ENCODE measurements at regions not wholly inside any gene's neighbourhood (a gene's known extent, or its start where the extent isn't known, plus 50 kb on each side); places are given as distances from the start of the nearest gene placed in this dataset.
A peak's percentile ranks its signal among the peaks of the same experiment; 100 is the strongest.

GRCh38 chr12:75876832-75877762, 154.5 kb downstream of the PHLDA1 start:
- peak overlapping the region; percentile 44 for H2AK9ac ChIP-seq (replicated peaks; ENCODE audit: low read depth, low read length, poor library complexity)
- peaks cover 4% of the 10 kb centered on the region for H3K9me1 ChIP-seq (ENCODE audit: insufficient read depth, low read length)
- BruUV-seq (replicated peaks) = no TSS peak
- H3K14ac ChIP-seq (replicated peaks; ENCODE audit: low read depth, low read length) = peak overlapping the region; percentile 91
- H2BK20ac ChIP-seq (ENCODE audit: low read depth, low read length) = peak overlapping the region; percentile 95
- ChIA-PET POLR2A (ENCODE audit: unreplicated experiment) (no interaction called here), CTCF (interaction anchor here (0.8 to 1.5 kb wide), 3 partner anchors 13 to 471 kb away, joined by 3 read pairs; no protein-coding TSS in a partner anchor)
- DNase-seq (no peak), ATAC-seq (ENCODE audit: low read depth) (peak; percentile 19; the same call in 1 of the 2 replicates)
- H3K27me3 ChIP-seq (ENCODE audit: control insufficient read depth, insufficient read depth, low read length) = no peaks in the 10 kb centered on the region
- peak overlapping the region; percentile 100 for H3K18ac ChIP-seq (ENCODE audit: low read depth, low read length)
- in situ Hi-C loops (cut with MboI; ENCODE audit: low sequenced_read_pairs) (no loop called here), intact Hi-C loops (cut with micrococcal nuclease) (loop anchor here (5.0 to 10.0 kb wide), 2 partner anchors 100 to 122 kb away; no protein-coding TSS in a partner anchor), dilution Hi-C loops (cut with HindIII; ENCODE audit: low sequenced_read_pairs, unreplicated experiment) (no loop called here)
- H3K56ac ChIP-seq (ENCODE audit: extremely low read depth, insufficient read depth, low read length) = peak overlapping the region; percentile 51; the same call in 1 of the 2 replicates
- peak overlapping the region; percentile 52 to 80 for H4K8ac ChIP-seq (ENCODE audit: low read depth in 2 of 2, low read length in 2 of 2)
- peak overlapping the region; percentile 100 for H4K5ac ChIP-seq (ENCODE audit: low read depth, low read length)
- no peaks in the 10 kb centered on the region for H3K36me3 ChIP-seq (ENCODE audit: control insufficient read depth, insufficient read depth, low read length)
- H3K4me2 ChIP-seq (ENCODE audit: low read depth, low read length) = peak overlapping the region; percentile 79
- H3K9me3 ChIP-seq (ENCODE audit: control insufficient read depth, insufficient read depth, low read length) = no peaks in the 10 kb centered on the region
- no peaks in the 10 kb centered on the region for H3K79me1 ChIP-seq (ENCODE audit: low read depth in 1 of 2, low read length in 2 of 2)
- no peak overlapping the region for H3K4me3 ChIP-seq (ENCODE audit: insufficient read depth, low read depth, low read length)
- peak overlapping the region; percentile 92 for H3K27ac ChIP-seq (ENCODE audit: insufficient read depth, low read length)
- peaks cover 7% of the 10 kb centered on the region for H3K4me1 ChIP-seq (ENCODE audit: control insufficient read depth, insufficient read depth, low read length)
- WGBS, 2 experiments (ENCODE audit: extremely low coverage in 2 of 2, insufficient read length in 1 of 2) = no CpG with 5 or more reads among the region's 4 CpGs
- H2AK5ac ChIP-seq (ENCODE audit: low read depth, low read length) = peak overlapping the region; percentile 93
- H2AFZ ChIP-seq (replicated peaks; ENCODE audit: low read length, poor library complexity) = peak overlapping the region; percentile 75
- H3K23ac ChIP-seq (ENCODE audit: low read depth, low read length) = peak overlapping the region; percentile 92
- H3K9ac ChIP-seq (ENCODE audit: low read depth, low read length) = peak overlapping the region; percentile 74
- H3K4ac ChIP-seq (ENCODE audit: low read depth, low read length) = peak overlapping the region; percentile 96
- H2BK5ac ChIP-seq (ENCODE audit: low read depth, low read length, poor library complexity, severe bottlenecking) = peak overlapping the region; percentile 71
- H4K20me1 ChIP-seq (ENCODE audit: insufficient read depth, low read length) = no peaks in the 10 kb centered on the region
- H2BK15ac ChIP-seq (ENCODE audit: low read depth, low read length) = peak overlapping the region; percentile 91
- H2BK120ac ChIP-seq (ENCODE audit: low read depth, low read length) = peak overlapping the region; percentile 99
- peak overlapping the region; percentile 92 for H4K91ac ChIP-seq (ENCODE audit: insufficient read depth, low read depth, low read length)
- no peak for TF ChIP-seq USF2 (IDR thresholded peaks at IDR 0.05; ENCODE audit: low read depth, low read length)
- no peak for TF ChIP-seq RAD21 (IDR thresholded peaks at IDR 0.05; ENCODE audit: low read length)
- TF ChIP-seq RCOR1 (IDR thresholded peaks at IDR 0.05; ENCODE audit: insufficient replicate concordance, low read length) = no peak
- TF ChIP-seq BHLHE40 (IDR thresholded peaks at IDR 0.05; ENCODE audit: low read depth, low read length) = no peak
- no peak for TF ChIP-seq ELK1 (IDR thresholded peaks at IDR 0.05; ENCODE audit: borderline replicate concordance, low read depth, low read length)
- no peak for TF ChIP-seq MAZ (IDR thresholded peaks at IDR 0.05; ENCODE audit: borderline replicate concordance, low read depth, low read length)
- TF ChIP-seq FOS (IDR thresholded peaks at IDR 0.05; ENCODE audit: low read depth, low read length) = no peak
- TF ChIP-seq CEBPB (IDR thresholded peaks at IDR 0.05; ENCODE audit: low read depth, low read length) = no peak
- no peak for TF ChIP-seq NFE2L2 (IDR thresholded peaks at IDR 0.05; ENCODE audit: low read depth, low read length)
- TF ChIP-seq CTCF (conservative IDR thresholded peaks at IDR 0.05; ENCODE audit: low read depth, low read length) = no peak
- no peak for TF ChIP-seq SMC3 (IDR thresholded peaks at IDR 0.05; ENCODE audit: low read depth, low read length)
- TF ChIP-seq CHD1 (IDR thresholded peaks at IDR 0.05; ENCODE audit: low read depth, low read length) = no peak
- no peak for TF ChIP-seq POLR2A (IDR thresholded peaks at IDR 0.05; ENCODE audit: low read depth, low read length)
- TF ChIP-seq MAFK (IDR thresholded peaks at IDR 0.05; ENCODE audit: low read depth, low read length) = no peak
